T-helper 1 cell treated with Interleukin-12 subunit alpha and Interleukin-12 subunit beta and Interleukin-4 antibody, amounts not matched to agents 30 ng/mL and 1 ng/mL, for 36 hours (primary cell): ENCODE measurements at regions not wholly inside any gene's neighbourhood (a gene's known extent, or its start where the extent isn't known, plus 50 kb on each side); places are given as distances from the start of the nearest gene placed in this dataset.

Source experiments
- intact Hi-C: fragments of 100-400 bp; cut with micrococcal nuclease; formaldehyde crosslinking; loops from one replicate; pipeline ENCODE4 v1.15.1; 2024

GRCh38 chr11:33558097-33558496 lies 142.5 kb downstream of the C11orf91 start:
- intact Hi-C loops, result no loop called here

- intact Hi-C loops, result no loop called here
These were observed 143.4 kb downstream of the C11orf91 start for GRCh38 chr11:33557201-33557600.

GRCh38 chr11:33554219-33554618 lies 146.4 kb downstream of the C11orf91 start:
- intact Hi-C loops, result no loop called here

GRCh38 chr11:33553486-33553885 lies 147.1 kb downstream of the C11orf91 start:
- intact Hi-C loops, result no loop called here

GRCh38 chr11:33552756-33553155 lies 147.9 kb downstream of the C11orf91 start:
- intact Hi-C loops, result no loop called here

GRCh38 chr11:33551051-33551450 lies 149.6 kb downstream of the C11orf91 start:
- intact Hi-C loops, result no loop called here

- intact Hi-C loops, result no loop called here
These were observed 151.1 kb downstream of the C11orf91 start for GRCh38 chr11:33549483-33549882.

- intact Hi-C loops, result no loop called here
These were observed 154.7 kb downstream of the C11orf91 start for GRCh38 chr11:33545931-33546330.

- intact Hi-C loops, result loop anchor here (5.0 kb wide), 2 partner anchors 148 to 283 kb away; no protein-coding TSS in a partner anchor
These were observed 155.8 kb downstream of the C11orf91 start for GRCh38 chr11:33544593-33545373.

- intact Hi-C loops, result loop anchor here (1.0 to 5.0 kb wide), 3 partner anchors 148 to 283 kb away; no protein-coding TSS in a partner anchor
These were observed 156.8 kb downstream of the C11orf91 start for GRCh38 chr11:33543823-33544222.

- intact Hi-C loops, result loop anchor here (1.0 to 5.0 kb wide), 3 partner anchors 149 to 284 kb away; no protein-coding TSS in a partner anchor
These were observed 157.7 kb downstream of the C11orf91 start for GRCh38 chr11:33542921-33543320.

GRCh38 chr11:33540946-33541915 lies 159.4 kb downstream of the C11orf91 start:
- intact Hi-C loops, result loop anchor here (5.0 kb wide), 2 partner anchors 151 to 286 kb away; no protein-coding TSS in a partner anchor

GRCh38 chr11:33540427-33540826 lies 160.2 kb downstream of the C11orf91 start:
- intact Hi-C loops, result loop anchor here (5.0 kb wide), 2 partner anchors 152 to 287 kb away; no protein-coding TSS in a partner anchor

GRCh38 chr11:33539751-33540150 lies 160.9 kb downstream of the C11orf91 start:
- intact Hi-C loops, result loop anchor here (5.0 kb wide), 2 partner anchors 153 to 288 kb away; no protein-coding TSS in a partner anchor

GRCh38 chr11:33538726-33539125 lies 161.9 kb downstream of the C11orf91 start:
- intact Hi-C loops, result no loop called here

GRCh38 chr11:33536178-33536577 lies 164.4 kb downstream of the C11orf91 start:
- intact Hi-C loops, result no loop called here

- intact Hi-C loops, result no loop called here
These were observed 166.1 kb downstream of the C11orf91 start for GRCh38 chr11:33534575-33534974.

- intact Hi-C loops, result no loop called here
These were observed 167.1 kb downstream of the C11orf91 start for GRCh38 chr11:33533386-33534052.

GRCh38 chr11:33532720-33533385 lies 167.8 kb downstream of the C11orf91 start:
- intact Hi-C loops, result no loop called here

- intact Hi-C loops, result no loop called here
These were observed 168.4 kb downstream of the C11orf91 start for GRCh38 chr11:33532257-33532656.
